Activated CD4-positive, alpha-beta memory T cell treated with anti-CD3 and anti-CD28 coated beads, Interleukin-2, amount 10 ng/mL, durations not matched to agents 7 days and 5 days (primary cell): ENCODE measurements at regions not wholly inside any gene's neighbourhood (a gene's known extent, or its start where the extent isn't known, plus 50 kb on each side); places are given as distances from the start of the nearest gene placed in this dataset.
"Not testable (repeated sequence)": the region's sequence is repeated elsewhere in the genome, so short reads cannot be mapped to it uniquely, and the experiment has no call there.

Experiments
- CTCF ChIA-PET: fragments of 350-600 bp; sonication (Branson Sonifier 250); formaldehyde crosslinking; loops from one replicate; lab custom pipeline; 2021; ENCODE audit warnings: antibody characterized with exemption, inconsistent platforms; lab: Charles Lee
- POLR2A ChIA-PET: fragments of 350-600 bp; sonication (Branson Sonifier 250); formaldehyde crosslinking; loops from one replicate; lab custom pipeline; 2021; ENCODE audit warnings: antibody characterized with exemption; lab: Charles Lee
- DNase-seq: peaks from one replicate; pipeline ENCODE4 v3.0.0-alpha.2; 2020
- H3K27ac Mint-ChIP-seq: one replicate; pipeline ENCODE4 v1.8.0; 2021; ENCODE audit warnings: mild to moderate bottlenecking, mixed read lengths
- H3K27me3 Mint-ChIP-seq: one replicate; pipeline ENCODE4 v1.8.0; 2021; ENCODE audit warnings: mixed read lengths
- H3K36me3 Mint-ChIP-seq: one replicate; pipeline ENCODE4 v1.8.0; 2021; ENCODE audit warnings: low read depth, mixed read lengths
- H3K4me1 Mint-ChIP-seq: one replicate; pipeline ENCODE4 v1.8.0; 2021; ENCODE audit warnings: mixed read lengths
- H3K4me3 Mint-ChIP-seq: one replicate; pipeline ENCODE4 v1.8.0; 2021; ENCODE audit warnings: mild to moderate bottlenecking, mixed read lengths
- H3K9me3 Mint-ChIP-seq: one replicate; pipeline ENCODE4 v1.8.0; 2021; ENCODE audit warnings: mixed read lengths

DNA sequence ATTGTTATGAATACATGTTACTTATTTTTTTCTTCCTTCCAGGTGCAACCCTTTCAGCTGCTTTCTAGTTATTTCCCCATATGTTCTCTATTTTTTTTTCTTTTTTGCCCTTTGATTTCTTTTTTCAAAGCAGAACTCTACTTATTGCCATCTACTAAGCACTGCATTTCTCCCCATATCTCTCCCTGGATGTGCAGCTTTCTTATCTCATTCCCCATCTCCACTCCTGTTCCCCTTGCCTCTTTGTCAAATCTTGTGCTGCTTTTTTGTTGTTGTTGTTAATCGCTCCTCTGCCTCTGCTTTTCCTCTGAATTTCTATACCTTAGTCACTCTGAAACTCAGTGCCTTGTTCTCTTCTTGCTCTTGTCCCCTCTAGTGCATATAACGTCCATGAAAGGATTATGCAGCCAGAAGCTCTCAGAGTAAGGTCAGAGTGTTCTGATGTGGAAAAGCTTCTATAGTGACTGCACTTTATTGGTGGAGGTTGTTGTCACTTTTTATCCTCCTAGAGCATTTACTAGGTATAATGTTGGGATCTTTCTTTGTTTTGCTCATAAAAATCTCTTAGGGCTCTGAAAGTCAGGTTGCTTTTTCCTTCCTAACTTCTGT lies 51.1 kb upstream of the JADE1 start:
- CTCF ChIA-PET: no interaction called here
- no peak overlapping the region for H3K27ac Mint-ChIP-seq
- peaks cover 5% of the 10 kb centered on the region for H3K27me3 Mint-ChIP-seq
- H3K4me1 Mint-ChIP-seq: no peaks in the 10 kb centered on the region
- no peak for DNase-seq
- H3K9me3 Mint-ChIP-seq: no peaks in the 10 kb centered on the region
- no peaks in the 10 kb centered on the region for H3K36me3 Mint-ChIP-seq
- no peak overlapping the region for H3K4me3 Mint-ChIP-seq
- POLR2A ChIA-PET: no interaction called here

DNA sequence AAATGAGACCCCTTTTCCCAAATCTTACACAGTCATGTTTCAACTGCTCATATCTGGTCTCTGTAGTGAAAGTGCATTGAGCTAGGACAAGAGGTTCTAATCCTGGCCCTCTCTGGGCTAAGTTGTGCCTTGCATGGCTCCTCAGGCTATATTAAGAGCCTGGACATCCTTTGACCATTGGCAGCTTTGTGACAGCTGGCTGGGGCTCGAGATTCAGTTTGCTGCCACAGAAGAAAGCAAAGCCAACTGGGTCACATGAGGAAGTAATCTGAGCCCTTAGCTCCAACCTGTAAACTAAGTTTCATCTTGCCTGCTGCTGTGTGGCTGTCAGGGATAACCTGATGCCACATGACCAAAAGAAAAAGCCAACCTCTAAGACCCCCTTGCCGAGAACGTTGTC lies 51.8 kb upstream of the JADE1 start:
- Mint-ChIP-seq H3K27ac (no peak overlapping the region), H3K4me1 (no peaks in the 10 kb centered on the region), H3K36me3 (no peaks in the 10 kb centered on the region), H3K9me3 (no peaks in the 10 kb centered on the region), H3K27me3 (peaks cover 5% of the 10 kb centered on the region), H3K4me3 (no peak overlapping the region)
- ChIA-PET POLR2A (no interaction called here), CTCF (no interaction called here)
- DNase-seq: no peak

DNA sequence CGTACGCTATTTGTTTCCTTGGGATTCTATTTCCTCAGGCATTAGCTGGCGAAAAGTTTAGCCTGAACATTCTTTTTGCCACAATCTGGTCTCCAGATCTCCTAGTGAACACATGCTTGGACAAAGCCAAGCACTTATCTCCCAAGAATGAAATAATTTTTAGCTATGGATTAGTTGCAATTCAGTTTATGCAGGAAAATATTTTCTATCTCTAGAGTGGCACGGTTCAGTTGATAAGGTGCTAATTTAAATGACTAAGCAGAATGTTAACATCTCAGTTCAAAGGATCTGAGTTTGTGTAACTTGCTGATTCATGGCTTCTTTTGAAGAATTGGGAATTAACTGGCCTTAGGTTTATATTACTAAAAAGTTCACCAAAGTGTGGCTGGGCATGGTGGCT lies 58.1 kb upstream of the JADE1 start:
- Mint-ChIP-seq H3K36me3 (no peaks in the 10 kb centered on the region), H3K27me3 (no peaks in the 10 kb centered on the region), H3K27ac (no peak overlapping the region), H3K4me3 (no peak overlapping the region), H3K4me1 (no peaks in the 10 kb centered on the region), H3K9me3 (no peaks in the 10 kb centered on the region)
- POLR2A ChIA-PET: no interaction called here
- CTCF ChIA-PET: no interaction called here
- DNase-seq: no peak

DNA sequence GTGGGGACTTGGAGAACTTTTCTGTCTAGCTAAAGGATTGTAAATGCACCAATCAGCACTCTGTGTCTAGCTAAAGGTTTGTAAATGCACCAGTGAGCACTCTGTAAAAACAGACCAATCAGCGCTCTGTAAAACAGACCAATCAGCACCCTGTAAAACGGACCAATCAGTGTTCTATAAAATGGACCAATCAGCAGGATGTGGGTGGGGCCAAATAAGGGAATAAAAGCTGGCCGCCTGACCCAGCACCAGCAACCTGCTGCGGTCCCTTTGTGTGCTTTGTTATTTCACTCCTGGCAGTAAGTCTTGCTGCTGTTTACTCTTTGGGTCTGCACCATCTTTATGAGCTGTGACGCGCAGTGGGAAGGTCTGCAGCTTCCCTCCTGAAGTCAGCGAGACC lies 67.8 kb upstream of the JADE1 start:
- CTCF ChIA-PET, H3K9me3 Mint-ChIP-seq, H3K27me3 Mint-ChIP-seq, H3K4me3 Mint-ChIP-seq, H3K4me1 Mint-ChIP-seq, H3K36me3 Mint-ChIP-seq, DNase-seq, H3K27ac Mint-ChIP-seq, POLR2A ChIA-PET: not testable (repeated sequence)

DNA sequence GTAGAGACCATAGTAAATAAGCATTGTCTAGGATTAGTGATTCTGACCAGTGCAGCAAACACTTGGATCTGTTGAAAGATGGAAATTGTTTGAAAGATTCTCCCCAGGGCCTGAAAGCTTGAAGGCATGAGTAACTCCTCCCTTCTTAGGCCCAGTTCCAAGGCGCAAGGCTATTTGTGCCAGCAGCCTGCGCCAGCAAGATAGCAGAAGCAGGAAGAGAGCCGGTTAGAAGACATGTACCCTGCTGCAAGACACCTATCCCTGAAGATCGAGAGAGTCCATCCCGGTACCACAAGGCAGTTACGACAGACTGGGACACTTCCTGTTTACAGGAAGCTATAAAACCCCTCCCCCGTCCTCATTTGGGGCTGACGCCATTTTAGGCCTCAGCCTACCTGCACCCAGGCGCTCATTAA lies 72.4 kb upstream of the JADE1 start:
- ChIA-PET POLR2A (no interaction called here), CTCF (no interaction called here)
- Mint-ChIP-seq H3K4me3 (no peak overlapping the region), H3K27ac (no peak overlapping the region), H3K4me1 (no peaks in the 10 kb centered on the region), H3K27me3 (no peaks in the 10 kb centered on the region), H3K9me3 (no peaks in the 10 kb centered on the region), H3K36me3 (no peaks in the 10 kb centered on the region)
- no peak for DNase-seq

DNA sequence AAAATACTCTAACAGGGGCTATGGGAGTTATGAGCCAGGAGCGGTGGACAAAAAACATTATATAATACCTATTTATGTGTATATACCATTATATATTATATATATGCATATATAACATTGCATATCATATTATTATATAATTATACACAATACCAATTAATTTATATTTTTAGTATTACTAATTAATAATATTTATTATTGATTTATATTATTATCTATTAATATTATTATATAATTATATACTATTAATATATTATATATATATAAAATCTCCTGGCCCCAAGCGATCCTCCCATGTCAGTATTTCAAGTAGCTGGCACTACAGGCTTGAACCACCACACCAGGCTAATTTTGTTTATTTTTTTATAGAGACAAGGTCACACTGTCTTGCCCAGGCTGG lies 73.8 kb upstream of the JADE1 start:
- no peak overlapping the region for H3K27ac Mint-ChIP-seq
- CTCF ChIA-PET: no interaction called here
- POLR2A ChIA-PET: no interaction called here
- no peaks in the 10 kb centered on the region for H3K4me1 Mint-ChIP-seq
- no peaks in the 10 kb centered on the region for H3K27me3 Mint-ChIP-seq
- H3K4me3 Mint-ChIP-seq: no peak overlapping the region
- H3K36me3 Mint-ChIP-seq: no peaks in the 10 kb centered on the region
- H3K9me3 Mint-ChIP-seq: no peaks in the 10 kb centered on the region
- DNase-seq: no peak

DNA sequence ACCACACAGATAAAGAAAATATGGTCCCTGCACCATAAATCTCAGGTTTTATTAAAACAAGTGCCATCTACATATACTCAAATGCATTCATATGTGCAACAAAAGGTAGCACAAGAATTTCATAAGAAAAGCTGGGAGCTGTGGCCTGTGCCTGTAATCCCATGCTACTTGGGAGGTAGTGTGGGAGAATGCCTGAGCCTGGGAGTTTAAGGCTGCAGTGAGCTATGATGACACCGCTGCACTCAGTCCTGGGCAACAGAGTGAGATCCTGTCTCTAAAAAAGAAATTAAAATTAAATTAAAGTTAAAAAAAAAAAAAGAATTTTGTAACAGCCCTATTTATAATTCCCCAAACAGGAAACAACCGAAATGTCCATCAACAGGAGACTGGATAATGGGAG lies 81.3 kb upstream of the JADE1 start:
- Mint-ChIP-seq H3K27ac (no peak overlapping the region), H3K36me3 (no peaks in the 10 kb centered on the region), H3K27me3 (no peaks in the 10 kb centered on the region), H3K9me3 (no peaks in the 10 kb centered on the region), H3K4me3 (no peak overlapping the region), H3K4me1 (no peaks in the 10 kb centered on the region)
- CTCF ChIA-PET: no interaction called here
- no peak for DNase-seq
- POLR2A ChIA-PET: no interaction called here

DNA sequence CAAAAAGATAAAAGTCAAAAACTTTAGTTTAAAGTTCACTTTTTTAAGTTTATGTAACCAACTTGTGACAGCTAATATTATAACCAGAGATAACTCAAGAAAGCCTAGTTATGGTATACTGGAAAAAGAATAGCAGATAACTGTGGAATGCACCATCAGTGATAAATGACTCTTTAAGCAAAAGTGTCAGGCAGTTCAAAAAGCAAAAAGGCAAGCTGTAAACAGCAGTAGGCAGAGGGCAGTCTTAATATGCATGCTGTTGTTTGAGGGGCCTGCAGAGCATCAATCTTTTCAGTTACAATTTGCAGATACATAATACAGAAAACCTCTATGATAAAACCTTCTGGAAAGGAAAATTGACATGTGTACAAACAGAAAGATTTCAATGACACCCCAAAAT lies 81.8 kb upstream of the JADE1 start:
- Mint-ChIP-seq H3K4me1 (no peaks in the 10 kb centered on the region), H3K36me3 (no peaks in the 10 kb centered on the region)

DNA sequence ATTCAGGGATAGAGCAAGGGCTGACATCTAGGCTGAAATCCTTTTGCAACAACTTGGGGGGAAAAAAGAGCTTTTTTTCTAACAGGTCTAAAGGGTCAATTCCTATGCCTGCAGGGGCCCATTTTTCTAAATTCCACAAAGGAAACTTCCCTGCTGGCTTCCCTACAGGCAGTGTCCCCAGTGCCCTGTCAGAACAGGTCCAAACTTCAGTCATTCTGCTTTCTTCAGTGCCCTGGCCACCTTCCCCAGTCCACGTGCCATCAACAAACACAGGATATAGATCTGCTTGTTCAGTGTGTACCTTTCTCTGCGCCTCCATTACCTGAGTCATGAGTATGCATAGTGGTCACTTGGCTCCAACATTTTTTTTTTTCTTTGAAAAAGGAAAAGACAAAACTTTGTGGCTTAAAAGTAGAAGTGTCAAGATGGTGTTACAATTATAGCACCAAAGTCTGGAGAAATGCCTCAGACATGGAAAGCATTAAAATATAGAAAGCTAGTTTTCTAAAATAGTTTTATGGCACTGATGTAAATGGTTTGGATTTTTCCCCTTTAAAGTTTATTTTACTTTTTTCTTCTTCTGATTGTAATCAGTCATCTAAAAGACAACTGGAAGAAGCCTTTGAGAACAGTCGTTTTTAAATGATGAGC lies 84.0 kb upstream of the JADE1 start:
- Mint-ChIP-seq H3K4me3 (no peak overlapping the region), H3K4me1 (no peaks in the 10 kb centered on the region), H3K36me3 (no peaks in the 10 kb centered on the region), H3K27me3 (no peaks in the 10 kb centered on the region), H3K9me3 (no peaks in the 10 kb centered on the region), H3K27ac (no peak overlapping the region)
- ChIA-PET CTCF (no interaction called here), POLR2A (no interaction called here)
- DNase-seq: no peak

More for the DNA sequence above, 81.8 kb upstream of the JADE1 start:
- Mint-ChIP-seq H3K27ac (no peak overlapping the region), H3K27me3 (no peaks in the 10 kb centered on the region), H3K9me3 (no peaks in the 10 kb centered on the region), H3K4me3 (no peak overlapping the region)
- POLR2A ChIA-PET: no interaction called here
- CTCF ChIA-PET: no interaction called here
- no peak for DNase-seq

DNA sequence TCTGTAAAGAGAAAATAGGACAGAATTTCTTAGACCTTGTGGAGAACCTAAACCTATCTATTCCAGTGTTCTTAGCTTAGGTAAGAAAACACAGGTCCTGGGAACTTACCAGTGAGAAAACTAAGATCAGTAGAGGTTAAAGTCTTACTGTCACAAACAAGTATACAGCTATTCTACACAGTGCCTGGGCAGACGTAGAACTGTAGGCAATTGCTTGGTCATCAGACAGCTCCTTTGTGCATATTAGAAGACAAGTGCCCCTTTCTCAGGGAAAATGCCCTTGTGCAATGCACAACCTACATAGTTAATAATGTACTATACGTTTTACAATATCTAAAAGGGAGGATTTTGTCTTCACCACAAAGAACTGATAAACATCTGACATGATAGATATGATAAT lies 86.6 kb upstream of the JADE1 start:
- Mint-ChIP-seq H3K4me1 (no peaks in the 10 kb centered on the region), H3K36me3 (no peaks in the 10 kb centered on the region), H3K9me3 (no peaks in the 10 kb centered on the region), H3K27ac (no peak overlapping the region), H3K4me3 (no peak overlapping the region), H3K27me3 (peaks cover 2% of the 10 kb centered on the region)
- ChIA-PET CTCF (no interaction called here), POLR2A (no interaction called here)
- no peak for DNase-seq

DNA sequence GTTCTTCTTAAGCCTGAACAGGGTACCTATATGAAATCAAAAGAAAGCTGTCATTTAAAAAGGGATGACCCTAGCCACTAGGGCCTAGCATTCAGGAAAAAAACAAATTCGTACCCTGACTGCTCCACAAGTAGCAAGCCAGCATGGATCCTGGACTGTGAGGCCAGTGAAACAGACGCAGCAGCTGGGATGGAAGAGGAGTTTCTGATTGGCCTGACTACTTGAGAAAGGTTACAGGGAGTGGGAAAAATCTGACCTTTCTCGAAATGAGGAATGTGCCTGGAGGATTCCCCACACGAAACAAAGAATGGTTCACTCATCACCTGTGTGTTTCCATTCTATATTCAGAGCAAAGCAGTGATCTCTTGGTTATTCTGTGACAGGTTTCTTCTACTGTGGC lies 87.6 kb upstream of the JADE1 start:
- POLR2A ChIA-PET: no interaction called here
- no peak overlapping the region for H3K4me3 Mint-ChIP-seq
- no peak overlapping the region for H3K27ac Mint-ChIP-seq
- peaks cover 5% of the 10 kb centered on the region for H3K27me3 Mint-ChIP-seq
- CTCF ChIA-PET: no interaction called here
- H3K9me3 Mint-ChIP-seq: no peaks in the 10 kb centered on the region
- no peaks in the 10 kb centered on the region for H3K36me3 Mint-ChIP-seq
- no peaks in the 10 kb centered on the region for H3K4me1 Mint-ChIP-seq
- DNase-seq: no peak

DNA sequence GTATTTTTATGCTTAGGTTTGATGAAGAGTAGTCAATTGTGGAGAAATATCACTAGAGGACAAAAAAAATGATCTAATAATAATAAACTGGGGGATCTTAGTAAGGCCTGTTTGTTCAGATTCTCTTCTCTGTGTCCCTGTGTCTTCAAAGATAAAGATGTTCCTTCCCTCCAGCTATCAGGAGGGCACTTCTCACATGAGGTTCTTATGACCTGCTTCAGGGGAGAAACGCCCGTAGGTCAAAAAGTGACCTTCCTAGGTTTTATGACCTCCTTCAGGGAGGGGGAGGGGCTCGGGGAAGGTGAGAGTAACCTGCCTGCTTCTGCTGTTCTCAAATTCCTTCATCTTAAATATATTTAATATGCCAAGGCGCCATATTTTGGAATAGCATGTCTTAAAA lies 89.2 kb upstream of the JADE1 start:
- no peaks in the 10 kb centered on the region for H3K4me1 Mint-ChIP-seq
- peaks cover 5% of the 10 kb centered on the region for H3K27me3 Mint-ChIP-seq
- H3K4me3 Mint-ChIP-seq: no peak overlapping the region
- POLR2A ChIA-PET: no interaction called here
- CTCF ChIA-PET: no interaction called here
- DNase-seq: no peak
- no peaks in the 10 kb centered on the region for H3K36me3 Mint-ChIP-seq
- no peaks in the 10 kb centered on the region for H3K9me3 Mint-ChIP-seq
- no peak overlapping the region for H3K27ac Mint-ChIP-seq

DNA sequence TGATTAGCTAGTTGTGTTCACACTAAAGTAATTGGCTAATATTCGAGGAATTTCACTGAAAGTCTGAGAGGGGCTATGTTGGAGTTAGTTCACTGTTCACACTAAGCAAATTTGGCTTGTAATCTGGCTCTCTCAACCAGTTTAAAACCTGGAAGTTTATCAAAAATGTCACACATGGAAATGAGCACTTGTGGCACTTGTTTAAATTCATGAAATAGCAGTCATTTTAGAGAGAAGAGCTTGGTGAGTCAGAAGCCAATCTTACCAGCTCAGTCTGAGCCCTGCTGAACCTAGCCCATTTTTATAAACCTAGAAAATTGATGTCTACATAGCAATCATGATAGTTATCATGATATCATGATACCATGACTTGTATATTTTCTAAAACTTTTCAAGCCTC lies 90.7 kb upstream of the JADE1 start:
- Mint-ChIP-seq H3K4me3 (no peak overlapping the region), H3K4me1 (no peaks in the 10 kb centered on the region), H3K9me3 (no peaks in the 10 kb centered on the region), H3K27ac (no peak overlapping the region), H3K36me3 (no peaks in the 10 kb centered on the region), H3K27me3 (peaks cover 5% of the 10 kb centered on the region)
- CTCF ChIA-PET: no interaction called here
- DNase-seq: no peak
- POLR2A ChIA-PET: no interaction called here

DNA sequence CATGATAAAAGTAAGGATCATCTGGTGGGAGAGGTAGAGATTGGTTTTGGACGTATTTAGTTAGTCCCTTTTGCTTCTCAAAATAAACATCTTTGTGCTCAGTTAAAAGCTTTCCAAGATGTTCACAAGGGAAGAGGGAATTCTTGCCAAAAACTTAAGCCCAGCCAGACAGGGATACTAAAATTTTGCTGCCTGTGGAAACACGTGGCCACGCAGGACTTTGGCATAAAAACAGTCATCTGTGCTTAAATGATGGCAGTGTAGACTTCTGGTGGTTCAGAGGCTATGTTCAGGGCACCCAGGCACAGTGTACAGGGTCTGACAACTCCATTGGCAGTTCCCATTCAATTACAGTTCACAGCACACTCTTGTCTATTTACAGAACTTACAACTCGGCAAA lies 93.2 kb upstream of the JADE1 start:
- no peaks in the 10 kb centered on the region for H3K4me1 Mint-ChIP-seq
- CTCF ChIA-PET: no interaction called here
- no peaks in the 10 kb centered on the region for H3K9me3 Mint-ChIP-seq
- DNase-seq: no peak
- no peak overlapping the region for H3K27ac Mint-ChIP-seq
- H3K36me3 Mint-ChIP-seq: no peaks in the 10 kb centered on the region
- no peak overlapping the region for H3K4me3 Mint-ChIP-seq
- peaks cover 5% of the 10 kb centered on the region for H3K27me3 Mint-ChIP-seq
- POLR2A ChIA-PET: no interaction called here
